Loucy (cell line): ENCODE measurements at regions not wholly inside any gene's neighbourhood (a gene's known extent, or its start where the extent isn't known, plus 50 kb on each side); places are given as distances from the start of the nearest gene placed in this dataset.

Source experiments
- H2AFZ ChIP-seq: fragments of 200-600 bp; sonication (generic); 2 replicates; pipeline ENCODE4 v1.6.0; 2016; ENCODE audit warnings: antibody characterized with exemption, mild to moderate bottlenecking, low read length, moderate library complexity
- H3F3A ChIP-seq: fragments of 200-600 bp; 2 replicates; pipeline ENCODE4 v1.6.0; 2016; ENCODE audit warnings: antibody characterized with exemption, low read depth, mild to moderate bottlenecking
- H3K27me3 ChIP-seq: fragments of 200-600 bp; sonication (generic); 2 replicates; pipeline ENCODE4 v1.6.1; 2014; ENCODE audit warnings: low read length, mild to moderate bottlenecking; ENCODE audit not compliant: insufficient read depth, poor library complexity, severe bottlenecking
- H3K36me3 ChIP-seq: fragments of 200-600 bp; sonication (generic); 2 replicates; pipeline ENCODE4 v1.6.1; 2016; ENCODE audit warnings: low read length; ENCODE audit not compliant: insufficient read depth
- H3K4me1 ChIP-seq: fragments of 200-600 bp; sonication (generic); 2 replicates; pipeline ENCODE4 v1.5.1; 2014; ENCODE audit warnings: low read length, mild to moderate bottlenecking; ENCODE audit not compliant: insufficient read depth, poor library complexity, severe bottlenecking
- H3K4me2 ChIP-seq: fragments of 200-600 bp; sonication (generic); 2 replicates; pipeline ENCODE4 v1.6.0; 2014; ENCODE audit warnings: antibody characterized with exemption, low read length, low read depth, mild to moderate bottlenecking; ENCODE audit not compliant: poor library complexity, severe bottlenecking
- H3K4me3 ChIP-seq: fragments of 200-600 bp; sonication (generic); 2 replicates; pipeline ENCODE4 v1.5.1; 2014; ENCODE audit warnings: low read length, mild to moderate bottlenecking, mixed read lengths; ENCODE audit not compliant: poor library complexity, severe bottlenecking
- H3K79me2 ChIP-seq: fragments of 200-600 bp; sonication (generic); 2 replicates; pipeline ENCODE4 v1.6.1; 2014; ENCODE audit warnings: low read length; ENCODE audit not compliant: insufficient read depth
- H3K9ac ChIP-seq: fragments of 200-600 bp; sonication (generic); 2 replicates; pipeline ENCODE4 v1.6.0; 2014; ENCODE audit warnings: mild to moderate bottlenecking, low read depth, low read length, moderate library complexity; ENCODE audit not compliant: poor library complexity, severe bottlenecking
- H3K9me2 ChIP-seq: fragments of 200-600 bp; sonication (generic); replicated peaks from 2 replicates; pipeline ENCODE4 v1.6.1; 2016; ENCODE audit warnings: low read depth, low read length, mixed read lengths
- H3K9me3 ChIP-seq: fragments of 200-600 bp; sonication (generic); 2 replicates; pipeline ENCODE4 v1.6.1; 2014; ENCODE audit warnings: mild to moderate bottlenecking, antibody characterized with exemption, low read length, low read depth; ENCODE audit not compliant: insufficient read depth
- H4K20me1 ChIP-seq: fragments of 200-600 bp; sonication (generic); 2 replicates; pipeline ENCODE4 v1.6.0; 2014; ENCODE audit warnings: antibody characterized with exemption, low read length, mild to moderate bottlenecking; ENCODE audit not compliant: insufficient read depth, poor library complexity, severe bottlenecking
- EZH2phosphoT487 ChIP-seq: fragments of 200-600 bp; IDR thresholded peaks from 2 replicates; pipeline ENCODE4 v1.6.1; 2018; ENCODE audit warnings: antibody characterized with exemption, mild to moderate bottlenecking, moderate library complexity, borderline replicate concordance
- TF ChIP-seq, protein P1 (sequence below): fragments of 200-600 bp; sonication (generic); conservative IDR thresholded peaks from 2 replicates; pipeline ENCODE4 v1.5.1; 2014; ENCODE audit warnings: mild to moderate bottlenecking, antibody characterized with exemption, low read length

DNA sequence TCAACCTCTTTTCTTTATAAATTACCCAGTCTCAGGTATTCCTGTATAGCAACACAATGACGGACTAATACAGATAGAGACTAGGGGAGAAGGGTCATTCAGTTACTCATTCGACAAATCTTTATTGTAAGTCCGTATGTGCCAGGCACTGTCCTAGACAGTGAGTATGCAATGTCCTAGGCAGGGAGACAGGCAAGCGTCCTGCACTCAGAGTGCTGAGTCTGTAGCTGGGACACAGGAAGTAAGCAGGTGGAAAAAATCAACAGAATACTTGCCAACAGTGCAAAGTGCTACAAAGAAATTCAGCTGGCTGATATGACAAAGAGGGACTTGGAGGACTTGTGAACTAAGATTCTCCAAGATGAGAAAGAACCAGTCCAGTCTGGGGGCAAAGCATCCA lies 92.2 kb upstream of the ZBTB40 start:
- H4K20me1 ChIP-seq, result no peaks in the 10 kb centered on the region
- H2AFZ ChIP-seq, result no peak overlapping the region
- H3K4me1 ChIP-seq, result no peaks in the 10 kb centered on the region
- H3K9me3 ChIP-seq, result no peaks in the 10 kb centered on the region
- H3K9ac ChIP-seq, result no peak overlapping the region
- no peak overlapping the region for H3K4me3 ChIP-seq
- H3K27me3 ChIP-seq, result no peaks in the 10 kb centered on the region
- H3K4me2 ChIP-seq, result no peak overlapping the region
- no peaks in the 10 kb centered on the region for H3K36me3 ChIP-seq
- no peak for TF ChIP-seq EZH2phosphoT487
- TF ChIP-seq, protein P1, sequence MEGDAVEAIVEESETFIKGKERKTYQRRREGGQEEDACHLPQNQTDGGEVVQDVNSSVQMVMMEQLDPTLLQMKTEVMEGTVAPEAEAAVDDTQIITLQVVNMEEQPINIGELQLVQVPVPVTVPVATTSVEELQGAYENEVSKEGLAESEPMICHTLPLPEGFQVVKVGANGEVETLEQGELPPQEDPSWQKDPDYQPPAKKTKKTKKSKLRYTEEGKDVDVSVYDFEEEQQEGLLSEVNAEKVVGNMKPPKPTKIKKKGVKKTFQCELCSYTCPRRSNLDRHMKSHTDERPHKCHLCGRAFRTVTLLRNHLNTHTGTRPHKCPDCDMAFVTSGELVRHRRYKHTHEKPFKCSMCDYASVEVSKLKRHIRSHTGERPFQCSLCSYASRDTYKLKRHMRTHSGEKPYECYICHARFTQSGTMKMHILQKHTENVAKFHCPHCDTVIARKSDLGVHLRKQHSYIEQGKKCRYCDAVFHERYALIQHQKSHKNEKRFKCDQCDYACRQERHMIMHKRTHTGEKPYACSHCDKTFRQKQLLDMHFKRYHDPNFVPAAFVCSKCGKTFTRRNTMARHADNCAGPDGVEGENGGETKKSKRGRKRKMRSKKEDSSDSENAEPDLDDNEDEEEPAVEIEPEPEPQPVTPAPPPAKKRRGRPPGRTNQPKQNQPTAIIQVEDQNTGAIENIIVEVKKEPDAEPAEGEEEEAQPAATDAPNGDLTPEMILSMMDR, result no peak
- H3K79me2 ChIP-seq, result no peaks in the 10 kb centered on the region
- H3F3A ChIP-seq, result no peaks in the 10 kb centered on the region
- no peaks in the 10 kb centered on the region for H3K9me2 ChIP-seq

DNA sequence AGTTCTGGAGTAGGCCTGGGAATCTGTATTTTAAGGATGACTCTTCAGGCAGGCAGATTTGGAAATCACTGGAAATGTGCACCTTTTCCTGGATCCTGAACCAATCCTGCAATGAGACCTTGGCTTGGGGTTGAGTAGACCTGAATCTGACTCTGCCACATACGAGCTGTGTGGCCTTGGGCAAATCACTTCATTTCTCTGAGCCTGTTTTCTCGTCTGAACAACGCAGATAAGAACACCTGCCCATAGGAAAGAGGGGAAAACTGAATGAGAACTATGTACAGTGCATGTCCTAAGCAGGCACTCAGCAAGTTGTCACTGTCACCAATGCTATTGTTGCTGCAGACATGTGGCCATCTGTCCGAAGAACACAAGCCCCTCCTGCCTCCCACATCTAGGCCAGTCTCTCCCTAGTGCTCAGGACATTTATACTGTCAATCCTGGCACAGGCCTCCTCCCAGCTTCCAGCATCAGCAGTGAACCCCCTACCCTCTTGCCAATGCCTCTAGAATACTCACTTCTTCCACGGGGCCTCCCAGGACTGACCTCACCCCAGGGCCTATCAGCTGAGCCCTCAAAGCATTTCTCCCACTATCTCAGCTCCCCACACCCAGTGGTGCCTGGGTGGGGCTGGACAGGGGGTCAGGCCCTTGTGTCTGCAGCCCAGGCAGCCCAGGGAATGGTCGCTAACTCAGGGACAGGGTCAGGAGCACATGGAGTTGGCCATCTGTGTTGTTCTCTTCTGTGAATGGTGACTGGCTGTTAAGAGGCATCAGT lies 88.8 kb upstream of the ZBTB40 start:
- Histone ChIP-seq H3K79me2 (no peaks in the 10 kb centered on the region), H4K20me1 (no peaks in the 10 kb centered on the region), H3F3A (no peaks in the 10 kb centered on the region), H3K4me2 (no peak overlapping the region), H3K9ac (no peak overlapping the region), H3K36me3 (no peaks in the 10 kb centered on the region), H3K9me3 (no peaks in the 10 kb centered on the region), H3K4me1 (no peaks in the 10 kb centered on the region), H3K4me3 (no peak overlapping the region), H3K9me2 (no peaks in the 10 kb centered on the region), H2AFZ (no peak overlapping the region), H3K27me3 (no peaks in the 10 kb centered on the region)
- no peak for TF ChIP-seq EZH2phosphoT487

DNA sequence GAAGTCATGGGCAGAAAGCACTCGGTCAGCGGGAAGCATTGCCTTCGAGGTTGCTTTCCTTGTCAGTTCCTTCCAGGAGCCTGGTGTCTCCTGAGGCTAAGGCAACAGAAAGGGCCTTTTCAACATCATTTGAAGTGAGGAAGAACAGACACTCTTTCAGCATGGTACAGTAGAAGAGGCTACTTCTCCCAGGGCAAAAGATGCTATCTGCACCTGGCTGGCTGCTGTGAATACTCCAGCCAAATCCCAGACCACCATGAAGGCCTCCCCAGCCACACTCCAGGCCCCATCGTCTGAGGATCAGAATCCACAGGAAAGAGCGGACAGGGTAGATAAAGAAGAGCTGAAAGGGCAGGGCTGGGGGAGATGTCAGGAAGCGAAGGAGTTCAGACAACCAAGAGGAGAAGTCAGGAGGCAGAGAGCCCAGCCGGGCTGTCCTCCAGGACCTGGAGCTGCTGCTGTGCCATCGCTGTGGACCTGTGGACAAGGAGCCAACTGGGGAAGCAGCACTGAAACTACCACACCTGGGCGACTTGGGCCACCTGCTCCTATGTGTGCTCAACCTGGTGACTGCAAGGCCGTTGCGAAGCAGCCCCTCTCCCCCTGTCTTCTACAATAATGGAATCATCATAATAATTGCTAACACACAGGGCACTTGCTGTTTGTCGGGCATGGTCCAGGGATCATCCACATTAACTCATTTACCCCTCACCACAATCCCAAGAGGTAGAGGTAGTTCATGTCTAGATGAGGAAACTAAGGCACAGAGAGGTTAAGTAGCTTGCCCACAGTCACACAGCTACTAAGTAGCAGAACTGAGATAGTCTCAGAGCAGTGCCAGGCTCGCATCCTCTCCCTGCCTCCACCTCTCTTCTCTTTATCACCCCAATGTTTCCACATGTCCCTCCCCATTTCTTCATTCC lies 88.0 kb upstream of the ZBTB40 start:
- Histone ChIP-seq H3K4me3 (no peak overlapping the region), H3K9ac (no peak overlapping the region), H3K36me3 (no peaks in the 10 kb centered on the region), H3K27me3 (no peaks in the 10 kb centered on the region), H3K79me2 (no peaks in the 10 kb centered on the region), H3F3A (no peaks in the 10 kb centered on the region), H3K4me2 (no peak overlapping the region), H3K9me3 (no peaks in the 10 kb centered on the region), H3K4me1 (no peaks in the 10 kb centered on the region), H4K20me1 (no peaks in the 10 kb centered on the region), H2AFZ (no peak overlapping the region), H3K9me2 (no peaks in the 10 kb centered on the region)
- TF ChIP-seq EZH2phosphoT487, result no peak
- TF ChIP-seq, protein P1, result no peak
